UCSD-AML1 (cell line): ENCODE measurements at regions not wholly inside any gene's neighbourhood (a gene's known extent, or its start where the extent isn't known, plus 50 kb on each side); places are given as distances from the start of the nearest gene placed in this dataset.

Experiments
- DNase-seq: peaks from one replicate; lab custom pipeline; 2025; ENCODE audit not compliant: unreplicated experiment; lab: John Stamatoyannopoulos, UW

GRCh38 chr18:51514128-51514527 lies 316.6 kb upstream of the MEX3C start:
- no peak for DNase-seq

DNA sequence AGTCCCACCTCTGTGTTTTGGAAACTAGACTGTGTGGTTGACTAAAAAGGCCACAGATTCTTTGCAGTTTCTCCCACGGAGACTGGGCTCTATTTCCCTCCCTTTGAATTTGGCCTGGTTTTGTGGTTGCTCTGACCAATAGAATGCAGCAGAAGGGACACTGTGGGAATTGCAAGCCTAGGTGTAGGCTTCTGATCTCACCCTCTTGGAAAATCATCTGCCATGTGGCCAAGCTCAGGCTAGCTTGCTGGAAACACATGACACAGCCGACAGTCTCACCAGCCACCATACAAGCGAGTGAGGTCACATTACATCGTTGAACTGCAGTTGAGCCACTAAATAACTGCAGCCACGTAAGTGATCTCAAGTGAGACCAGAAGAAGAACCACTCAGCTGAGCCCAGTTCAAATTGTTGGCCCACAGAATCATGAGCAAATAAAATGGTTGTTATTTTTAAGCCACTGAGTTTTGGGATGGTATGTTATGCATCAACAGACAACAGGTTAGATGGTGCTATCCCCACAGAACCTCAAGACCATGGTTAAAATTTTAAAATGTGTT lies 319.1 kb upstream of the MEX3C start:
- no peak for DNase-seq

GRCh38 chr18:51519571-51519970 lies 322.1 kb upstream of the MEX3C start:
- DNase-seq, result no peak

GRCh38 chr18:51520676-51521180 lies 323.2 kb upstream of the MEX3C start:
- no peak for DNase-seq

GRCh38 chr18:51522338-51522737 lies 324.9 kb upstream of the MEX3C start:
- no peak for DNase-seq

- no peak for DNase-seq
Observed at GRCh38 chr18:51522821-51523220, 325.3 kb upstream of the MEX3C start.

DNA sequence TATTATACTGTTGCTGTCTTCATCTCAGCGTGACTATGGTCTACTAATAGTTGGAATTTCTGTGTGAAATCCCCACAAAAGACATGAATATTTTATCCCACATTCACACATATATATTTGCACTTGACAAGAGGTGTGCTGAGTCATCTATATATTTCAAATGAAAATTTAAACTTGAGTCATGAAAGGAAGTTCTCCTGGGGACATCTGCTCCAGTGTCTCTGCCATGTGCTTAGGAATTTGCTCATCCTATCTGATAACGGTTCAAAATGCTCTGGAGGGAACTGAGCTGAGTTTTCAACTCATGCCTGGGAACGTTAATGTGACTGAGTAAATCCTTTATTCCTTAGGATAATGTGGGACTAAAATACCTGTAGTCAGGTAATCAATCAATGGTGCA lies 326.2 kb upstream of the MEX3C start:
- DNase-seq, result no peak

DNA sequence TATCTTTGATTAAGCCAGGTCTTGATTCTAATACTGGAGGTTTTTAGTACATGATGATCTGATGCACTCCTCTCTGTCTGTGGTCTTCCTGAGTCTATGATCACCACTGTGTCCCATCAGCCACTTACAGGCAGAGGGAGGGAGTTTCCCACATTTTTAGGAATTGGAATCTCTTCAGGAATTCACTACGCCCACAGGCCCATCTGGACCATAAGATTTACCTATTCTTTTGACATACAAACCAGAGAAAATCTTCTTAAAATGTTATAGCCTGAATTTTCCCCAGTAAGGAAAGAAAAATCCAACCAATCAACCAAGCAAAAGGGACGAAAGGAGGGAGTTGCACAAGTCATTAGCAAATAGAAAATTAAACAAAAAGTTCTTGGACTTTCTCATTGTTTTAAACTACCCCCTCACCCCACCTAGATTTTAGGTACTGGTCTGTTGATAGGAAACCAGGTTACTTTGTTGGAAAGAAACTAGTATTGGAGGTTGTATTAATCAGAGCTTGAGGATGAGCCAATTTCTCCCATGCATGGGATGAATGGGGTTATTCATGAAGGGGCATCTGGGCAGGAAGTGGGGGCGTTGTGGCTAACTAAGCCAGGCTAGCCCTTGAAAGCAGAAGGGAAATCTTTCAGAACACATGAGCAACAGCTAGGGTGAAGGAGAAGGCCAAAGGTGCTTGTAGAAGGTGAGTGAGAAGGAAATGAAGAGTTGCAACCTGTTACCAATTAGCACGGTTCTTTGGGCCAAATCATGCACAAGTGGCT lies 328.2 kb upstream of the MEX3C start:
- no peak for DNase-seq

GRCh38 chr18:51527826-51528225 lies 330.3 kb upstream of the MEX3C start:
- DNase-seq, result no peak

DNA sequence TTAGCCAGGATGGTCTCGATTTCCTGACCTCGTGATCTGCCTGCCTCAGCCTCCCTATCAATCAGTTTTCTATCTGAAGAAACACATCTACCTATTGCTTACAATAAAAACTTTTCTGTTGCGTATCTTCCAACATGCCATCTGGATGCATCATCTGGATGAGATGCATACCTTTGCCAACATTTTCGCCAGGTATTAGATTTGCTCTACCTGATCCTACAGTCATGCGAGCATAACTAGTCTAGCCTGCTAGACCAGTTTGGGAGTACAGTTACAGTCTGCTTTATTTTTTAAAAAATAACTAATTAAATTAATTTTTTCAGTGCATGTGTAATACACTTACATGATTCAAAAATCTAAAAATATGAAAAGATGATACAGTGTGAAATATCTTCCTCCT lies 334.0 kb upstream of the MEX3C start:
- no peak for DNase-seq

DNA sequence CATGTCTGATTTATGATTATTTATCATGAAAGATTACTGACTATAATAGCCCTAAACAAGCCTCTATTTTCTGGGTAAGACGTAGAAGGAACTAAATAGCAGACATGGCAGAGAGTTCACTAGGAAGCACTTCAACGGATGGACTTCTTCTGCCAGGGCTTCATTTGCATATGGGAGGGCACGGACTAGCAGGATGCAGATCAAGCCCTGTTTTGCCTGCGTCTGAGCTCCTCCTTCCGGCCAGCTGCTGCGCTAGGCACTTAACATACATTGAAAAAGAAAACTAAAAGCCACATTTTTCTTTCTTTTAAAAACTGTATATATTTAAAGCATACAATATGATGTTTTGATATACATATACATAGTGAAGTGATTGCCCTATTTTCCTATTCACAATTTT lies 340.0 kb upstream of the MEX3C start:
- peak; percentile 35 for DNase-seq

DNA sequence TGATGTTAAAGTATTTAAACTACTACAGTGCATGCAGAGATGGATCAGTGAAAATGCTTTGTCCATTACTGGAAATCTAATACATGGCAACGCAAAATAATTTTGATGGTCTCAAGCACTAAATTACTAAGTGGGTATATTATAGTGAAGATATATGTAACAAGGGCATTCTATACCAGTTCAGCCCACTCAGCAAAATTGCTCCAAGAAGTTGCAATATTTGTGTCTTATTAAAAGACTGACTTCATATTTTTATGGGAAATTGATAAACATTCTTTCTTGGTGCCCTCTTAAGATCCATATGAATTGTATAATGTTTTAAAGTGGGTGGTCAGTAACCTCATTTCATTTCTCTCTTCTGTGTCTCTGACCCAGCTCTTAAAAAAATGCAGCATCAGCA lies 343.1 kb upstream of the MEX3C start:
- no peak for DNase-seq

DNA sequence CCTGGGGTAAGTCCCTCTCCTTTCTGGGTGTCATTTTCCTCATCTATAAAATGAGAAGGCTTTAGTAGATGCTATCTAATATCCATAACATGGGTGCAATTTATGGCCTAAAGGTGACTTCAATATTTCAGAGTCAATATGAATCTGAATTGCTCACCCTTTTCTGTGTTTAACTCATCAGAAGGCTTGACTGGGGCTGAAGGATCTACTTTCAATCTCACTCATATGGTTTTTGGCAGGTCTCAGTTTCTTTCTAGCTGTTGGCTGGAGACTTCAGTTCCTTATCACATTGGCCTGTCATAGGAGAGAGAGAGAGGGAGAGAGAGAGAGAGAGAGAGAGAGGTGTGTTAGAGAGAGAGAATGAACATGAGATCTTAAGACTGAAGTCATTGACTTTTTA lies 343.7 kb upstream of the MEX3C start:
- no peak for DNase-seq

- DNase-seq, result no peak
Observed at GRCh38 chr18:51543658-51544155, 346.2 kb upstream of the MEX3C start.

- DNase-seq, result no peak
Observed at GRCh38 chr18:51545446-51545845, 348.0 kb upstream of the MEX3C start.

- DNase-seq, result no peak
Observed at GRCh38 chr18:51559198-51559901, 361.9 kb upstream of the MEX3C start.

- no peak for DNase-seq
Observed at GRCh38 chr18:51559902-51560287, 362.4 kb upstream of the MEX3C start.

- no peak for DNase-seq
Observed at GRCh38 chr18:51561821-51562220, 364.3 kb upstream of the MEX3C start.

GRCh38 chr18:51562866-51563265 lies 365.4 kb upstream of the MEX3C start:
- no peak for DNase-seq

DNA sequence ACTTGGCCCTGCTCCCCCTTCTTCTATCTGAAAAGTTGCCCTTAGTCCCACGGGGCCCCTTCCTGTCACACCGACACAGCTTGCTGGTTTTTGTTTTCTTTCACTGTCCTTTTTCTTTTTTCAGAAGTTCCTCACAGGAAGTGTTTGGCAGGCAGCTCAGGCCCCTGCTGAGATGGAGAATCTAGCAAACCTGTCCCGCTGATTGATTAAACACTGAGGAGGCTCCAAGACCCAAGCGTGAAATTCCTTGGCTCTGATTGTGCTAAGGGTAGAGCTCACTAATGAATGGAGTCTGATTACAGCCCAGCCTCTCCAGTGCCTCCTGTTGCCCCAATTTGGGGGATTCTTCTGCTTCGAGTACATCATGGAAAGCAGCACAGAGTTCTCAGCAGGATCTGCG lies 365.9 kb upstream of the MEX3C start:
- DNase-seq, result no peak

- no peak for DNase-seq
Observed at GRCh38 chr18:51568151-51568550, 370.7 kb upstream of the MEX3C start.

DNA sequence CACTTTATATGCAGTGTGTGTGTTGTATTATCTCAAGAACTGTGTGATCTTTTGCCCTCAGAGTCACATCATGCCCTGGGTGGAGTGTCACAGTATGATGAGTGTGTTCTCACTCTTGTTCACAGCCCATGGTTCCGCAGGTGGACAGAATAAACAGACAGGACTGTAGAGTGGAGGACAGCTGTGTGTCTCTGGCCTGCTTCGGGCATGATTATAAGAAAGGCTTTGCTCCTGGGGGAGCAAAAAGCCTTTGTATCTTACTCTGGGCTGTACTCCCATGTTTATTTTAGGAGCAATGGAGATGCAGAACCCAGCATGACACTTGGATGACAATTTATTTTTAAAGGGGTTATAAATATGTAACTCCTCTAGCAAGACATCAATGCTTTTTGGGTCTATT lies 371.7 kb upstream of the MEX3C start:
- DNase-seq, result no peak
